GM21786 (cell line): ENCODE measurements at regions not wholly inside any gene's neighbourhood (a gene's known extent, or its start where the extent isn't known, plus 50 kb on each side); places are given as distances from the start of the nearest gene placed in this dataset.
"Not testable (repeated sequence)": the region's sequence is repeated elsewhere in the genome, so short reads cannot be mapped to it uniquely, and the experiment has no call there.

Source experiments
- ATAC-seq: cut with Tn5 transposase; IDR thresholded peaks from one replicate; pipeline ENCODE4 v1.9.1; 2021; ENCODE audit not compliant: unreplicated experiment

GRCh38 chr2:194602750-194603149, 1054.3 kb upstream of the SLC39A10 start:
- no peak for ATAC-seq

DNA sequence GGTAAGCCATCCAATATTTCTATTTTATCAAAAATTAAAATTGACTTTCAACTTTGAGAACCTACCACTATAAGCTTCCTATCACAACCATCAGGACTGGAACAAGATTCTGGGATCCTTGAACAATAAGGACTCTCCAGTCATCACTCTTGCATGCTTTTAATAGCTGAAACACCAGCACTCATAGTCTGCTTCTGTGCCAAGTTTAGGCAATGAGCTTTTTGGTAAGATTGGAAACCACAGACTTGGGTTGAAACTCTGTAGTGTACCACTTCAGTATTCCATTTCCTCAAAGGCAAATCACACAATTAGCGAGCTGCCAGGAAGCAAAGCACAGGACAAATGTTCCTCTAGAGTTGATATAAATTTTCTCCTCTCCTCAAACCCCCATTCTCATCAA, 1065.8 kb upstream of the SLC39A10 start:
- no peak for ATAC-seq

GRCh38 chr2:194587739-194588270, 1069.2 kb upstream of the SLC39A10 start:
- no peak for ATAC-seq

GRCh38 chr2:194567661-194568017, 1089.4 kb upstream of the SLC39A10 start:
- peak; percentile 45 for ATAC-seq

- ATAC-seq = peak; percentile 73
Observed at GRCh38 chr2:194566907-194567660, 1089.9 kb upstream of the SLC39A10 start.

- no peak for ATAC-seq
Observed at GRCh38 chr2:194564422-194564821, 1092.6 kb upstream of the SLC39A10 start.

DNA sequence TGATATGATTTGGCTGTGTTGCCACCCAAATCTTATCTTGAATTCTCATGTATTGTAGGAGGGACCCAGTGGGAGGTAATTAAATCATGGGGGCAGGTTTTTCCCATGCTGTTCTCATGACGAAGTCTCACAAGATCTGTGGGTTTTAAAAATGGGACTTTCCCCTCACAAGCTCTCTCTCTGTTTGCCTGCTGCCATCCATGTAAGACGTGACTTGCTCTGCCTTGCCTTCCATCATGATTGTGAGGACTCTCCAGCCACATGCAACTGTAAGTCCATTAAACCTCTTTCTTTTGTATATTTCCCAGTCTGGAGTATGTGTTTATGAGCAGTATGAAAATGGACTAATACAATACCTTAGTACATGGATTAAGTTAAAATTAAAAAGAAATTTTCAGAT, 1094.7 kb upstream of the SLC39A10 start:
- ATAC-seq = no peak

- ATAC-seq = no peak
Observed at GRCh38 chr2:194559964-194560363, 1097.1 kb upstream of the SLC39A10 start.

DNA sequence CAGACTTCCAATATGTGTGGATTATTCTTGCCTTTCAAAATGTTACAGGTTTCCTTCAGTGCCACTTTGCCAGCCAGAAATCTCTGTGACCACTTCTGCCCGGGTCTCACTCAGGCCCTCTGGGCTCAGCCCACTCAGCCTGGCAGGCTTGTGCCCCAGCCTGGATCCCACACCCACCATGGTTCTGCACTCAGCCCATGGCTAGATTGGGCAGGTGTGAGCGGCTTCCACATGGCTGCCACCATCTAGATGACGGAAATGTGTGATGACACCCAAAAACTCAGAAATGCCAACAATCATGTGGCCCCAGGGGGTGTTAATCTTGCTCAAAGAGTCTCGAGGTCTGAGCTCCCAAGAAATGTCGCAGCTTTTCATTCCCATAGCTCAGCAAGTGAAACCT, 1097.5 kb upstream of the SLC39A10 start:
- ATAC-seq = no peak

DNA sequence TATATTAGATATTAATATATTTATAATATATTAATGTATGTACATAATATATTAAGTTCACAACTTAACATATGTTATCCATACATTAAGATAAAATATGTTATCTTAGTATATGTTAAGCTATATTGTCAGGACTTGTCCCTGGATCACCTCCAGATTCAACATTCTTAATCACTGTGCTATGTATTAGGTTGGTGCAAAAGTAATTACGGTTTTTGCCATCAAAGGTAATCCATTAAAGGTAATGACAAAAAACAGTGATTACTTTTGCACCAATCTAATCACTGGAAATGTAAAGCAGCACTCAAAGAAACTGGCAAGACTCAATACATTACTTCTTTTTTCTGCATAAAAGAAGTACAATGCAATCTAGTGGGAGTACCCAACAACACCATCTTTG, 1099.0 kb upstream of the SLC39A10 start:
- ATAC-seq = no peak

DNA sequence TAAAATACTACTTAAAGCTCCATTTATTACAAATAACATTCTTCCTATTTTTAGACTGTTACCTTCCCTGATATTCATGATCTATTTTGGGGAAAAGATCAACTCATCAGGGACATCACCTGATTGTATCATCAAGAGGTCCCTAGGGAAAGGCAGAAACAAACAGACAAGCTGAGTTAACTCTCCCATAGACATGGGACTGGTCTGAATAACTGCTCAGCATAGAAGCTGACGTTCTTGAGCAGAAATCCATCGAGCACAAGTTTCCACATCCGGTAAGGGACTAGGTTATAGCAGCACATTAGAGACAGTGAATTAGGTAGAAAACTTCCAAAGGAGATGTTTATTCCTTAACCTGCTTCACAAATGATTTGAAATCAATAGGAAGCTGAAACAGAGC, 1100.4 kb upstream of the SLC39A10 start:
- no peak for ATAC-seq

GRCh38 chr2:194553980-194554379, 1103.0 kb upstream of the SLC39A10 start:
- ATAC-seq = no peak

DNA sequence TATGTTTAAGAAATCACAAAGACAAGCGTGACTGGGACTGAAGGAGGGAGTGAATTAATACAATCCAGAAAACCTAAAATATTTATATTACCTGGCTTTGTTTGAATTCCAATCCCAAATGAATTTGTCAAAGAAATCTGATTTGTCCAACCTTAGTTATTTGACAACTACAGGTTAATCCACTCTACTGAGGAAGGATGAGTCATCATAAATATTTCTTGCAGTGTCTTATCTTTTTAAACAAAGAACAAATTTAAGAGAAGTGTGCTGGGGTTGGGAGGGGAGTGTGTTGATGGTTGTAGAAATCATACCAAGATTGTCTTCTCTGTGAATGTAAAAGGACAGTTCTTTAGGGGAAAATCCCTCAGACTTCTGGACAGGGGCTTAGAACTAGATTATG, 1106.3 kb upstream of the SLC39A10 start:
- ATAC-seq = no peak

DNA sequence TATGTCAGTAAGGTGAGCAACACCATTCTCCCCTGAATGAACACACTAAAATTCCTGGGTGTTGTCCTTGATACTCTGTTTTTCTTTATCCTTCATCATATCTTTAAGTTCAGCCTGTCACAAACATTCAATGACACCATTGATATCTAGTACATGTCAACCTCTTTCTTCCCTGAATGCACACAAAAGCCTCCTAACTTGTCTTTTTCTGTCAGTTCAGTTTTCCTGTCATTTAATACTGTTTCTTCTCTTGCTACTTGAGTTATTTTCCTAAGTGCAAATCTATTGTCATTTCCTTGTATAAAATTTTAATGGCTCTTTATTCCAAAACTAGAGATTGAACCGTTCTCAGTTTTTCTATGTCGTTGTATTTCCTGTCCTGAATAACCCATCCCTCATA, 1107.6 kb upstream of the SLC39A10 start:
- ATAC-seq = no peak

DNA sequence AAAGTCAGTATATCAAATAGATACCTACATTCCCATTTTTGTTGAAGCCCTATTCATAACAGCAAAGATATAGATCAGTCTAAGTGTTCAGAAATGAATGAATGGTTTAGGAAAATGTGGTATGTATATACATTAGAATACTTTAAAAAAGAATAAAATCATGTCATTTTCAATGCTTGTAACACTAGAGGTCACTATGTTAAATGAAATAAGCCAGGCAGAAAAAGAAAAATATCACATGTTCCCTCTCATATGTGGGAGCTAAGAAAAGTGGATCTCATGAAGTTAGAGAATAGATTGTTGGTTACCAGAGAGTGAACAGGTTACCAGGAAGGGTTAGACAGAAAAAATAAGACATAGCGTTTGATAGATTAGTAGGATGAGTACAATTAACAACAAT, 1111.0 kb upstream of the SLC39A10 start:
- no peak for ATAC-seq

DNA sequence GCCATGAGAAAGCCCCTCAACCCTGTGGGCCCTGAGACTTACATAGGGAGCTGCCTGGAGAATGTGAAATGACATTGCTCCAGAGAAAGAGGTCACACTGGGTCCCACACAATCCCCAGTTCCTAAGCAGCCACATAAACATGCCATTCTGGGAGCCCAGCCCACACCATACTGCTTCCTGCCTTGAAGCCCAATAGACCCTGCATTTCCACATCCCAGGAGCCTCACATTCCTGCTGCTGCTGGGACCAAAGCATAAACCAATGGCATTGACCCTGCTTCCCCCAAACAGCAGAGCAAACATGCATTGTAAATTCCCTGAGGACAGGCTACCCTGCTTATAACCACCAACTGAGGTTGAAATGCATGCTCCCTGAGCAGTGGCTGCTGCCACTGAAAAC, 1117.6 kb upstream of the SLC39A10 start:
- ATAC-seq = no peak

- ATAC-seq = no peak
Observed at GRCh38 chr2:194526121-194526520, 1130.9 kb upstream of the SLC39A10 start.

DNA sequence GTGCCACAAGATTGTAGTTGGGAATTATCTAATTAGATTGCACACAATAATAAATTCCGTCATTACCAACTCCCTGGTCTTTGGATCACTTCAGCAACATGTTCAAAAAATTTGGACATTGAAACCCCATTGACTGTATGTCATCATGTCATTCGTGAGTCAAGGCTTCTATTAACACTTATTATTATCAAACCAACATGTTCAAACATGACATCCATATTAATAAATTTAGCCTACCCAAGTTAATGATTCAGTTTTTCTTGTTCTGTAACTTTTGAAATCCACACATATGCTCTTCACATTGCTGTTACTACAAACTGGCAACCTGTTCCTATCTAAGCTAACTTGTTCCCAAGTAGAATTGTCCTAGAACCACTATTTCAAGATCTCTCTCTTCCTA, 1142.7 kb upstream of the SLC39A10 start:
- no peak for ATAC-seq

GRCh38 chr2:194511070-194511469, 1146.0 kb upstream of the SLC39A10 start:
- ATAC-seq = not testable (repeated sequence)

- ATAC-seq = not testable (repeated sequence)
Observed at GRCh38 chr2:194504876-194505275, 1152.2 kb upstream of the SLC39A10 start.

GRCh38 chr2:194495046-194495445, 1162.0 kb upstream of the SLC39A10 start:
- ATAC-seq = no peak

DNA sequence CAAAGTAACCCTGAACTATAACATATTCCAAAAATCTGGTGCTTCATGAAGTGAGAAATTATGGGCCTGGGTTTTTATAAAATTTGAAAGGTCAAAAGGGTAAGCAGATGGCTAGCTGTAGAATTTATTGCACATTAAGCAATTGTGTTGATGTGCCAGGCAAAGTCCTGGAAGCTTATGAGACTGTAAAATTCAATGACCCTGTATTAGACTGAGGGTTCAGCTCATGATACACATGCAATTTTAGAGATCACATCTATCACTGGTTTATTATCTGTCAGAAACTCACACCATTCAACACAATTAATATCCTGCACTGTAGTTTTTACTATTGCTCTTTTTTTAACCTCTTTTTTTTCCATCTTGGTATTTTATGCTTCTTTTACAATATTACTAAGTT, 1162.6 kb upstream of the SLC39A10 start:
- no peak for ATAC-seq
